Activated naive CD4-positive, alpha-beta T cell treated with anti-CD3 and anti-CD28 coated beads, Interleukin-2, amount 10 ng/mL, durations not matched to agents 7 days and 5 days (primary cell): ENCODE measurements at regions not wholly inside any gene's neighbourhood (a gene's known extent, or its start where the extent isn't known, plus 50 kb on each side); places are given as distances from the start of the nearest gene placed in this dataset.
"Not testable (repeated sequence)": the region's sequence is repeated elsewhere in the genome, so short reads cannot be mapped to it uniquely, and the experiment has no call there.

Experiments used
- CTCF ChIA-PET: fragments of 350-600 bp; sonication (Branson Sonifier 250); formaldehyde crosslinking; loops from one replicate; lab custom pipeline; 2021; ENCODE audit warnings: antibody characterized with exemption; lab: Charles Lee
- DNase-seq: peaks from one replicate; pipeline ENCODE4 v3.0.0-alpha.2; 2020
- H3K27ac Mint-ChIP-seq: one replicate; pipeline ENCODE4 v1.8.0; 2021; ENCODE audit warnings: mild to moderate bottlenecking, moderate library complexity, mixed read lengths
- H3K27me3 Mint-ChIP-seq: one replicate; pipeline ENCODE4 v1.8.0; 2021; ENCODE audit warnings: mild to moderate bottlenecking, mixed read lengths
- H3K36me3 Mint-ChIP-seq: one replicate; pipeline ENCODE4 v1.8.0; 2021; ENCODE audit warnings: mixed read lengths
- H3K4me1 Mint-ChIP-seq: one replicate; pipeline ENCODE4 v1.8.0; 2021; ENCODE audit warnings: mixed read lengths
- H3K4me3 Mint-ChIP-seq: one replicate; pipeline ENCODE4 v1.8.0; 2021; ENCODE audit warnings: mild to moderate bottlenecking, moderate library complexity, mixed read lengths
- H3K9me3 Mint-ChIP-seq: one replicate; pipeline ENCODE4 v1.8.0; 2021; ENCODE audit warnings: mixed read lengths

DNA sequence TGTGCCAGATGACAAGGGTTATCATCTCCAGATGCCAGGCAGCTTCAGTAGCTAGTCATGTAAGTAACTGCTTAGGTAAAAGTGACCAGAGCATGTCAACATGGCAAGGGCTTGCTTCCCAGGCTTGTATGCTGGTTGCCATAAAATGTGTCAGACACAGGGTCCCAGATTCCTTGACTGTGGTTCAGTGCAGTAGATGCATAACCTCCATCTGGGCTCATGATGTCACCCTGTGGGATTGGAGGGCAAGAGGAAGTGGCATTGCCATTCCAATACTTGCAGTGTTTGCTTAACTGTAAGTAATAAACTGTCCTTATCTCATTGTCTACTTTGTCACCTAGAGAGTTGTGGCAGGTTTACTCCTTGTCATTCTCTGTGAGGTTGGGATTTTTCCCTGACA is 226.8 kb downstream of the PCDH17 start:
- Mint-ChIP-seq H3K9me3 (no peaks in the 10 kb centered on the region), H3K4me1 (no peaks in the 10 kb centered on the region), H3K4me3 (no peak overlapping the region), H3K36me3 (no peaks in the 10 kb centered on the region), H3K27me3 (no peaks in the 10 kb centered on the region), H3K27ac (no peak overlapping the region)
- CTCF ChIA-PET = no interaction called here
- no peak for DNase-seq

DNA sequence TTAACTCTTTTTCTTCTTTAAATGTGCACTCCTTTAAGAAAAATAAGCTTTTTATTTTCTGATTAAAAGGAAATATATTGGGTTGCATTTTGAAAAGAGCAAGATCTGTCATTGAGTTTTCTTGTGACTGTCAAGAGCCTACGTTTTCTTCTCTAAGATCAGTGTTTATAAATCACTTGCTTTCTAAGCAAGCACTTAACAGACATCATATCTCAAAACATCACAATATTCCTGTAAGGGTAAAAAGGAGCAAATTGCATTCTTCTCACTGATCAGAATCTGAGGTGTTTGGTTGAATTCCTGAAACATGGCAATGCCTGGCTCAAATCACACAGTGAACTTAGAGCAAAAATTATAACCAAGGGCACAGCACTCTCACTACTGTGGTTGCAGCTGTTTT is 231.3 kb downstream of the PCDH17 start:
- H3K4me3 Mint-ChIP-seq = no peak overlapping the region
- no peaks in the 10 kb centered on the region for H3K36me3 Mint-ChIP-seq
- no peak for DNase-seq
- CTCF ChIA-PET = no interaction called here
- no peaks in the 10 kb centered on the region for H3K27me3 Mint-ChIP-seq
- H3K27ac Mint-ChIP-seq = no peak overlapping the region
- no peaks in the 10 kb centered on the region for H3K4me1 Mint-ChIP-seq
- peaks cover 6% of the 10 kb centered on the region for H3K9me3 Mint-ChIP-seq

DNA sequence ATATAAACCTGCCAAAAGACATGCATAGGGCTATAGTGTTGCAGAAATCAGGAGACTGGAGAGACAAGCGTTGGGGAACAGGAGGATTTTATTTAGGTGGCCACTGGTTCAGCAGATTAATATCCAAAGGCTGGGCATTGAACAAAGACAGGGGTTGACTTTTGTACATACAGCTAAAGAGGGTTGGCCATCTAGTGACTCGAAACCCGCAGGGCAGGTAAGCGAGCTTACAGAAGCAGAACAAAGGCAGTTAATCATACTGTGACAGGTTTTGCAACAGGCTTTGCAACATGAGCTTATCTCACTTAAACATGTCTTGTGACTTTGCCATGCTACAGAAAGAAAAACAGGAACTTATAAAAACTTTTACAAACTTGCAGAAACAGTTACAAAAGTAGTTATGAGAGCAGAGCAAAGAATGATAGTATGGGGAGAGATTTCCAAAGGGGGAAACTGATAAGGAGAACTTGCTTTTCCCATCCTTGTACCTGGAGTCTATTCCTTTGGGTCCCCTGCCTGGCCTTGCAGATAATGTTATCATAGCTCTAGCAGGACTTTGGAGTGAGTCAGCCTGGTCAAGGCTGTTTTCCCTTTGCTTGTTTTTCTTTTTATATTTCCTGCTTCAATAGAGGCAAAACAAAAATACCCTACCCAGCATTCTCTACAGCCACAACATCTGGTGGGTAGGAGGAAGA is 234.2 kb downstream of the PCDH17 start:
- CTCF ChIA-PET = no interaction called here

DNA sequence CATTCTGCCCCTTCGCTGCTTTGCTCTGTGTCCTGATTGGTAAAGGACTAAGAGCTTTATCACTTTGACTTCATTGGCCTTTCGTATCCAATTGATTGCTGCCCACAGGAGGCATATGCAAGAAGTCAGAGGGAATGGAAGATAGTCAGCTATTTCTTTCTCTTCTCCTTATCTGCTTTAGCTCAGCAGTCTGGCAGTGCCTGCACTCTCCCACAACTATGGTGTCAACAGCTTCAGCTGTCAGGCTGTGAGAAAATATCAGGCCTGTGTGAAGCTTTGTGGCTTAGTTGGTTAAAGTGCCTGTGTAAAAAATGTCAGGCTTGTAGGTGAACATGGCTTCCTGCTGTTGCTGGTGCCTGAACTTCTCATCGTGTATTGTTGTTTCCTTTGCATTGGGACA is 243.0 kb downstream of the PCDH17 start:
- Mint-ChIP-seq H3K9me3 (peaks cover 9% of the 10 kb centered on the region), H3K27ac (no peak overlapping the region), H3K36me3 (no peaks in the 10 kb centered on the region), H3K27me3 (no peaks in the 10 kb centered on the region), H3K4me3 (no peak overlapping the region), H3K4me1 (no peaks in the 10 kb centered on the region)
- CTCF ChIA-PET = no interaction called here
- DNase-seq = no peak

More for the DNA sequence above, 234.2 kb downstream of the PCDH17 start:
- Mint-ChIP-seq H3K27ac (no peak overlapping the region), H3K27me3 (no peaks in the 10 kb centered on the region), H3K4me3 (no peak overlapping the region), H3K9me3 (peaks cover 10% of the 10 kb centered on the region), H3K36me3 (no peaks in the 10 kb centered on the region), H3K4me1 (no peaks in the 10 kb centered on the region)
- no peak for DNase-seq

DNA sequence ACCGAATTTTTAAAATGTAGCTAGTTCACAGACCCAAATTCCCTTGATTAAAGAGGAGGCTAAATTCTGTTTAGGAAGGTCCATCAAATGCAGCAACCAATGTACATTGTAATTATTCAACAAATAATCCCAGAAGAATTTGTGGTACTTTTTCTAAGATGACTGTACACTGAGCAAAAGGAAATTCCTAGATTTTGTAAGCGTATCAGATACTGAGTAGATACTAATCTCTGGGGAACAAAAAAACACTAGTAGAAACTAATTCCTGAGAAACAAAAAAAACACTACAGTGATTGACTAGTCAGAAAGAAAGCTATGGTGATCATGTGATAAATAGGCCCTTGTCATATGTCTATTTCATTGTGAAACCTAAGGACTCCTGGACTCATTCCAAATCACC is 246.1 kb downstream of the PCDH17 start:
- H3K4me1 Mint-ChIP-seq = no peaks in the 10 kb centered on the region
- H3K27me3 Mint-ChIP-seq = no peaks in the 10 kb centered on the region
- no peak overlapping the region for H3K4me3 Mint-ChIP-seq
- peaks cover 6% of the 10 kb centered on the region for H3K9me3 Mint-ChIP-seq
- no peaks in the 10 kb centered on the region for H3K36me3 Mint-ChIP-seq
- no peak for DNase-seq
- H3K27ac Mint-ChIP-seq = no peak overlapping the region
- CTCF ChIA-PET = no interaction called here

DNA sequence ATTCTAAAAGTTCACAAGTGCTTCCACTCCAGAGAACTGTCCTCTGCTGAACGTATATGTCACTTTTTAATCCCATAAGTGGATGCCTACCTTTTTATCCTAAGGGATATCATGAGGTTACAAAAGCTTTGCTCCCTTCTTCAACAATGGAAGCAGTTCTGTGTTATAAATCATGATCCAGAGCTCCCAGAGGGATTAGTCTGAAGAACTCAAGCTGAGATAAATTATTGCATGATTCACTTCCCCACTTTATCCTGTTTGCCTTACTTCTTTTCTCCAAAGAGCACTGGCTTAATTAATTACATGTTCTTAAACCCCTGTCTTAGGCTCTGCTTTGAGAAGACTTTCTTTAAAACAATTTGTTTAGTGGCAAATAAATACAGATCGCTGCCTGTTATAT is 246.7 kb downstream of the PCDH17 start:
- CTCF ChIA-PET = no interaction called here
- H3K36me3 Mint-ChIP-seq = no peaks in the 10 kb centered on the region
- H3K27me3 Mint-ChIP-seq = no peaks in the 10 kb centered on the region
- no peak for DNase-seq
- no peak overlapping the region for H3K27ac Mint-ChIP-seq
- H3K9me3 Mint-ChIP-seq = peaks cover 6% of the 10 kb centered on the region
- H3K4me3 Mint-ChIP-seq = no peak overlapping the region
- H3K4me1 Mint-ChIP-seq = no peaks in the 10 kb centered on the region

DNA sequence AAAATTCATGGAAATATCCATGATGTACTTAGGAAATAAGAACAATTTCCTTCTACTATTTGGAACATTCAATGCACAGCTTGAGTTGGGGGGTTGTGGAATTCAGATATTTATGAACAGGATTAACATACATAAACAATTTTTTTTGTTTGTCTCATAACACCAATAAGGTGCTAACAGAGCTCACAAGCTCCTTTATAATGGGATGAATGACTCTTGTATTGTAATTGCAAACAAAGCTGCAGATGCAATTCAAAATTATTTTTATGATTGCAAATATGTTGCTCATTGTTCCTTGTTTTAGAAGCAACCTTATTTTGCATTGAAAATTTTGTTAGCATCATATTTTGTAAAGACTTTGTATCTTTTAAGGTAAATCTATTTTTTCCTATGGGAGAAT is 265.7 kb downstream of the PCDH17 start:
- Mint-ChIP-seq H3K27ac (no peak overlapping the region), H3K27me3 (no peaks in the 10 kb centered on the region), H3K9me3 (peaks cover 2% of the 10 kb centered on the region), H3K4me1 (no peaks in the 10 kb centered on the region), H3K4me3 (no peak overlapping the region), H3K36me3 (no peaks in the 10 kb centered on the region)
- CTCF ChIA-PET = no interaction called here
- DNase-seq = no peak

DNA sequence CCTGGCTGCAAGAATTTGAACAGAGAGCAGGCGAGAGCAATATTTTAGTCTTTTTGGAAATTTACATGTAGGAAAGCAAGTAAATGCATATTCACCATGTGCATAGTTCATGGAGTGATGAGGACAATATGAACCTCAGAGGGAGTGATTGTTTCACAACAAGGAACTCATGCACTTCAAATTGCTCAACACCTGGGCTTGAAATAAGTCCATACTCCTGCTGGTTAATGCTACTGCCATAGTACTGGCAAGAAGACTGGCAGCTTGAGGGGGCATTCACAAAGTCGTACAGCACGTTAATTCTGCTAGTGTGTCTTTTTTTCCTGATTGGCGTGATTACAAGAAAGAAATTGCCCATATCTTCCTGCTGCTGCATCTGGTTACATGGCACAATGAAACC is 267.6 kb downstream of the PCDH17 start:
- no peak for DNase-seq
- H3K36me3 Mint-ChIP-seq = no peaks in the 10 kb centered on the region
- CTCF ChIA-PET = no interaction called here
- H3K27me3 Mint-ChIP-seq = no peaks in the 10 kb centered on the region
- H3K4me3 Mint-ChIP-seq = no peak overlapping the region
- H3K9me3 Mint-ChIP-seq = peaks cover 4% of the 10 kb centered on the region
- no peak overlapping the region for H3K27ac Mint-ChIP-seq
- no peaks in the 10 kb centered on the region for H3K4me1 Mint-ChIP-seq

DNA sequence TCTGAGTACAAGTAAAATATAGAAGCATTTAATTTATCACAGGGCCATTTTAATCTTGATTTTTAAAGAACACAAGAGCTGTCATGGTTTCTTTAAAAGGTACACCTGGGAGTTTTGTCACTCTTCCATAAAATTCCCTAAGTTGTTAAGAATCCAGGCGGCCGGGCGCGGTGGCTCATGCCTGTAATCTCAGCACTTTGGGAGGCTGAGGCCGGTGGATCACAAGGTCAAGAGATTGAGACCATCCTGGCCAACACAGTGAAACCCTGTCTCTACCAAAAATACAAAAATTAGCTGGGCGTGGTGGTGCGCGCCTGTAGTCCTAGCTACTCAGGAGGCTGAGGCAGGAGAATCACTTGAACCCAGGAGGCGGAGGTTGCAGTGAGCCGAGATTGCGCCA is 278.3 kb downstream of the PCDH17 start:
- H3K36me3 Mint-ChIP-seq, H3K4me1 Mint-ChIP-seq, H3K27ac Mint-ChIP-seq, CTCF ChIA-PET, DNase-seq, H3K4me3 Mint-ChIP-seq, H3K9me3 Mint-ChIP-seq, H3K27me3 Mint-ChIP-seq: not testable (repeated sequence)

DNA sequence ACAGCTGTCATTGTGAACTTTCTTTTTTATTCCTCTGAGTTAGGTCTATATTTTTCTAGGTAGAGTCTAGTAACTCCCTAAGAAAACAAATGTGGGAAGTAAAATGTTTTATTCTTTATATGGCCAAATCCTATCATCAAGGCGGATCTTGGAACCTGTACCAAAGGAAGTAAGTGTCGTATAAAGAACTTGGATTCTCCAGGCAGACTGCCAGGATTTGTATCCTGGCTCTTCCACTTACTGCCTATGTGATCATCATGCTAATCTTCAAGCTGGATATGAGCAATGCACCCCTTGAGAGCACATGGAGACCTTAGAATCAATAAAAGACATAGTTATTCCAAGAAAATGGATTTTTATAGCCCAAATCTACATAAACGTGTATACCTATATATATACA is 286.5 kb downstream of the PCDH17 start:
- no peak overlapping the region for H3K4me3 Mint-ChIP-seq
- H3K36me3 Mint-ChIP-seq = no peaks in the 10 kb centered on the region
- no peaks in the 10 kb centered on the region for H3K4me1 Mint-ChIP-seq
- H3K27ac Mint-ChIP-seq = no peak overlapping the region
- H3K9me3 Mint-ChIP-seq = peaks cover 11% of the 10 kb centered on the region
- CTCF ChIA-PET = no interaction called here
- no peaks in the 10 kb centered on the region for H3K27me3 Mint-ChIP-seq
- no peak for DNase-seq

DNA sequence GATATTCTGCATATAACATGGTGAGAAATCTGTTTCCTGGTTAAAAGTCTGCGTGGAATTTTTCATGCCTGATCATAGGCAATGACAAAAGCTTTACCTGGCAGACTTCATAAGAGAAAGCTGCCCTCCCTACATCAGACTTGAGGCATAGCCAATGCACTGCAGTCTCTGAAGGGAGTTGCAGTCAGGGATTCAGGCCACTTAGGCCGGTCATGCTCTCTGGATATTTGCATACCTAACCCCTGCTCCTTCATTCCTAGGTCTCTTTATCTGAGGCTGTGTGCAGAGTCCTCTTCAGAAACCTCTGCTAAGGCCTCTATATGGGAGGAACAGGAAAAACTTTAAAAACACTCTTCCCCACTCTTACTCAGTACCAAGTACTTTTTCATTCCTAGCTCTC is 287.4 kb downstream of the PCDH17 start:
- Mint-ChIP-seq H3K9me3 (peaks cover 11% of the 10 kb centered on the region), H3K4me1 (no peaks in the 10 kb centered on the region), H3K36me3 (no peaks in the 10 kb centered on the region), H3K4me3 (no peak overlapping the region), H3K27me3 (no peaks in the 10 kb centered on the region), H3K27ac (no peak overlapping the region)
- CTCF ChIA-PET = no interaction called here
- DNase-seq = no peak

DNA sequence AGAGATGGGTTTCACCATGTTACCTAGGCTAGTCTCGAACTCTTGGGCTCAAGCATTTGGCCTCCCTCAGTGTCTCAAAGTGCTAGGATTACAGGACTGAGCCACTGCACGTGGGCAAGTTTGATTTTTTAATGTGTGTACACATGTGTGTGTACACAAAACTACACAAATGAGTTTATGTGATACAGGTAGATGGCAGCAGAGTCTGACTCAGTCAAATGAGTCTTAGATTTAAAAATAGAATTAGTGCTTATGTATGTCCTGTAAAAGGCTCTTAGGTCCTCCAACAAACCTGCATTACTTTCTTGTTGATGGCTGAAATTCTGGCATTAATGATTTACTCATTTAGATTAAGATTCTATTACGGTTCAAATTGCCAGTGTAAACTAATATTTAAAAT is 293.7 kb downstream of the PCDH17 start:
- CTCF ChIA-PET = no interaction called here
- Mint-ChIP-seq H3K4me3 (no peak overlapping the region), H3K27ac (no peak overlapping the region), H3K27me3 (no peaks in the 10 kb centered on the region), H3K9me3 (peaks cover 6% of the 10 kb centered on the region), H3K36me3 (no peaks in the 10 kb centered on the region), H3K4me1 (no peaks in the 10 kb centered on the region)
- no peak for DNase-seq

DNA sequence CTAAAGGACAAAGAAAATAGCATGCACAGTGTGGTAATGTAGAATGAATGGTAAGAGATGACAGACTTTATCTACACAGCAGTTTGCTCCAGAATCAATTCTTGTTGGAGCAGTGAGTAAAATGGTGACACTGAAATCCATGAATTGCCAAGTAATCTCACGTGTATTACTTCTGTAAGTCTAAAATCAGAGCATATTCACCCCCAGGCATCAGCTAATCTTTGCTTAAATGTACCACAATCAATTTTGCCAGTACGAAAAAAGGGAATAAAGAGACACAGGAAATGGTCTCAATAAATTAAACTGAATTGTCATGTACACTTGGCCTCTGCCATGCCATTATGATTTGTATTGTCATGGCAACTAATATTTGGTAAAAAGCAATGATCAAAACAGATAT is 294.2 kb downstream of the PCDH17 start:
- CTCF ChIA-PET = no interaction called here
- Mint-ChIP-seq H3K36me3 (no peaks in the 10 kb centered on the region), H3K27ac (no peak overlapping the region), H3K9me3 (peaks cover 4% of the 10 kb centered on the region), H3K4me3 (no peak overlapping the region), H3K27me3 (no peaks in the 10 kb centered on the region), H3K4me1 (no peaks in the 10 kb centered on the region)
- DNase-seq = no peak

DNA sequence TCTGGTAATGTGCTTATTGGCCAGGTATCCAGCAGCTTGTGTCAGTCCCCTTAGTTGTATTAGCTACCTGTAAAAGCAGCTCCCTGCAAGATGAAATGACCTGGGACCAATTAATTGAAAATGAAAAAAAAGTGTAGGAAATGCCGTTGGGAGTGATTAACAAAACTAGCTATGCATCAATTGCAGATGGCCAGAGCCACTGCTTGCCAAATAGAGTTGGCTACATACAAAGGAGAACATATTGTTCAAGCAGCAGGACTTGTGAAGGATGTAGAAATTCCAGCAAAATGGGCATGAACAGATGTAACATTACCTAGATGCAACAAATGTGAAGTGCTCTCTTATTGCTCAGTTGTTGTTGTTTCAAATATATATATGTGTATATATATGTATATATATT is 300.5 kb downstream of the PCDH17 start:
- no peaks in the 10 kb centered on the region for H3K4me1 Mint-ChIP-seq
- CTCF ChIA-PET = no interaction called here
- no peaks in the 10 kb centered on the region for H3K36me3 Mint-ChIP-seq
- no peak overlapping the region for H3K27ac Mint-ChIP-seq
- H3K9me3 Mint-ChIP-seq = peaks cover 2% of the 10 kb centered on the region
- no peak for DNase-seq
- no peaks in the 10 kb centered on the region for H3K27me3 Mint-ChIP-seq
- no peak overlapping the region for H3K4me3 Mint-ChIP-seq

DNA sequence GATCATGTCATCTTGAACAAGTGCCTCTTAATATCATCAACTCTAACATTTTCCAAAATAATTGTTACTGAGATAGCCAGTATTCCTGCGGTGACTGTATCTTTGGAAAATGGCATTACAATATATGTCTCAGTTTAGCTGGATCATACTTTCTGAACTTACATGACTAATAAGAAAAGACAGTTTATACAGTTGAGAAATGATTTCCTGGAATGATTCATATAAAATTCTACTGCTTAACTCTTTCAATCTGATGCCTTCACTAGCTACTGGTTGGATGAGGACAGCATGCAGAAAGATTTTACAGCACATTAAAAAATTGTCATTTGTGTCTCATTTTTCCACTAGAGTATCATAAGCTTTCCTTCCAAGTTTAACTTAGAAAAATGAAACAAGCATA is 302.1 kb downstream of the PCDH17 start:
- CTCF ChIA-PET = no interaction called here
- H3K36me3 Mint-ChIP-seq = no peaks in the 10 kb centered on the region
- DNase-seq = no peak
- no peak overlapping the region for H3K27ac Mint-ChIP-seq
- H3K4me3 Mint-ChIP-seq = no peak overlapping the region
- H3K9me3 Mint-ChIP-seq = peaks cover 2% of the 10 kb centered on the region
- H3K4me1 Mint-ChIP-seq = no peaks in the 10 kb centered on the region
- no peaks in the 10 kb centered on the region for H3K27me3 Mint-ChIP-seq

DNA sequence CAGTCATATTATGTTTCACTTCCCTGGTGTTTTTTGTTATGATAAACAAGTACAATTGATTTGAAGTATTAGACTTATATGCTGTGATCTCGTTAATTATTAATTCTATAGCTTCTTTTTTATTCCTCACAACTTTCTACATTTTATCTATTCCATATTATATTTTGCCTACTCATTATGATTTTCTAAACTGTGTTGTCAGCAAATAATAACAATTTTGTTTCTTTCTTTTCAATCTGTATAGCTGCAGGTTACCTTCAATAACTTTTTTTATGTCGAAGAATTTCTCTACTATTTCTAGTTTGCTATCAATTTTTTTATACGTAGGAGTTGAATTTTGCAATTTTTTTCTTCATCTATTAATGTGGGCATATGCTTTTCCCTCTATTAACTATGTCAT is 304.4 kb downstream of the PCDH17 start:
- DNase-seq = no peak
- CTCF ChIA-PET = no interaction called here
- no peaks in the 10 kb centered on the region for H3K36me3 Mint-ChIP-seq
- no peak overlapping the region for H3K27ac Mint-ChIP-seq
- H3K4me3 Mint-ChIP-seq = no peak overlapping the region
- H3K27me3 Mint-ChIP-seq = no peaks in the 10 kb centered on the region
- peaks cover 2% of the 10 kb centered on the region for H3K9me3 Mint-ChIP-seq
- no peaks in the 10 kb centered on the region for H3K4me1 Mint-ChIP-seq
